ENCODE measurements at regions not wholly inside any gene's neighbourhood (a gene's known extent, or its start where the extent isn't known, plus 50 kb on each side); places are given as distances from the start of the nearest gene placed in this dataset.

DNA sequence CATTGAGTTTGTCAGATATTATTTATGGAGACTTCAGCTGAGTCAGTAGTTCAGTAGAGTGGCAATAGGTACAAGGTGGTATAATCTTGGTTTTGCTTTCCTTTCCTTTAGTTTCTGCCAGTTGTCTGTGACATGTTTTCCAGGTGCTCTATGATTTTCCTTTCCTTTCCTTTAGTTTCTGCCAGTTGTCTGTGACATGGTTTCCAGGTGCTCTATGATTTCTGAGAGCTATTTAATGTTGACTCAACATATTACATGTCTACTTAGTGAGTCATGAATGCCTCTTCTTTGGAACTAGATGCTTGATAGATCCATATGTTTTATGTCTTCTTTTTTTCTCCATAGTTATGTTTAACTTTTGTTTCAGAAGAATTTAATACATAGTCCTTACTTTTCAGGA, 186.4 kb upstream of the DEFB112 start:
- no peak for DNase-seq

DNA sequence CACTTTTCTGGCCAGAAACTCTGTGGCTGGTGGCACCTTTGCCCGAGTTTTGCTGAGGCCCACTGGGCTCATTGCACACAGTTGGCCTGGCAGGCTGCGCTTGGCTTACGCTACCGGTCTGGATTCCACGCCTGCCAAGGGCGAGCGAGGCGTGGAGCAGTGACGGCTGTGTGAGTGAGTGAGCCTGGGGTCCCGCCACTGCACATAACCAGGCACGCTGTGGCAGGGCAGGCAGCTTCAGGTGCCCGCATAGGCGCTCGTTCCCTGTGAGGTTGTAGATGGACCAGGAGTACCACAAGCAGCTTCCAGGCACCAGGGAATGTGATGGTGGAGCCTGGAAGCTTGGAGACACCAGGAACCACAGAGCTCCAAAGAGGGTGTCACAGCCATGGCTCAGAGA, 190.1 kb upstream of the DEFB112 start:
- no peak for DNase-seq

GRCh38 chr6:50240986-50241385, 191.3 kb upstream of the DEFB112 start:
- DNase-seq, result no peak

- DNase-seq, result no peak
These were observed 199.8 kb upstream of the DEFB112 start for GRCh38 chr6:50249493-50249892.

- DNase-seq, result no peak
These were observed 207.6 kb upstream of the DEFB112 start for GRCh38 chr6:50257322-50257721.

- DNase-seq, result no peak
These were observed 210.2 kb upstream of the DEFB112 start for GRCh38 chr6:50259903-50260302.

DNA sequence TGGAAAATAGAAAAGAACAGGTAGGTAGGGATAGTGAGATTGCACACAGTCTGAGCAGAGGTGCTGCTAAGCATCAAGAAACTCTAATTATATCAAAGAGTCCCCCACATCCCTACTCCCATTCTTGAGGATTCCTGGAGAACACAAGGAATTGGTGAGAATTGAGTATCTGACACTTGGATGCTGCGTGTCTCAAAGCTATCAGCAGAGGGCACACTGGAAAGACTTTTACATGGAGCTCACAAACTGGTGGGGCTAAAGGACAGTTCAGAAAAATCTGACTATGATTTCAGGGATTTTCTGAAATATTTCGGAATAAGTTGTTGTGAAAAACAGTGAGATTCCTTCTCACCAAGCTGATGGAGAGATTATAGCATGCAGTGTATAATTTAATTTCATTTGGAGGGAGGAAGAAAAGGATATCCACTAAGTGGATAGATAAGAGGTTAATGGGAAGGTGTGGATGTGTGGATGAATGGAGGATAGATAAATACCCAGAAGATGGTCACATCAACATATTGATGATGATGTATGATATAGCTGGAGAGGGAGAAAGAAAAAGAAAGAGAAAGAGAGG, 215.4 kb upstream of the DEFB112 start:
- DNase-seq, result peak in 1 of 2 donors; percentile 7

GRCh38 chr6:50270415-50270814, 220.7 kb upstream of the DEFB112 start:
- DNase-seq, result no peak

- no peak for DNase-seq
These were observed 221.5 kb upstream of the DEFB112 start for GRCh38 chr6:50271266-50271665.

GRCh38 chr6:50271817-50272216, 222.1 kb upstream of the DEFB112 start:
- DNase-seq, result no peak

GRCh38 chr6:50272611-50273010, 222.9 kb upstream of the DEFB112 start:
- DNase-seq, result no peak

DNA sequence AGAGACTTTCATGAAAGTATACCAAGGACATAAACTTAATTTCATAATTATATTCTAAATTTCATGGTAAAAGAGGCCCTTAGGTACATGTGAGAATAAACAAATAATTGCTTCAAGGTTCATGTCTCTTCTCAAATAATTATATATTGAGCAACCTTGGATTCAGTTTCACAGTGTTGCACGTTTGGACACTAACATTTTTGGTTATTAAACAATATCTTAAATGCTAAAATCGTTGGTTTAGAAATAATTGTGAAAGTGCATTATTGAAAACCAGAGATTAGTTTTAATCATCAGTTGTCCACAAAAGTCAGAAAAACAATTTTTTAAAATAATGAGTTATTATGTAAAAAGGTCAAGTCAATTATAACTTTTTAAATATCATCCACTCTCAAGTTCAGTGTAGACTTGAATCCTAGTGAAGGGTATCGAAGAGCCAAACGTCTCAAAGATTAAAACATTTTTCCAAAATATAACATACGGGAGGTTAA, 227.1 kb upstream of the DEFB112 start:
- no peak for DNase-seq

- DNase-seq, result no peak
These were observed 228.0 kb upstream of the DEFB112 start for GRCh38 chr6:50277774-50278173.

- no peak for DNase-seq
These were observed 228.9 kb upstream of the DEFB112 start for GRCh38 chr6:50278663-50279062.

DNA sequence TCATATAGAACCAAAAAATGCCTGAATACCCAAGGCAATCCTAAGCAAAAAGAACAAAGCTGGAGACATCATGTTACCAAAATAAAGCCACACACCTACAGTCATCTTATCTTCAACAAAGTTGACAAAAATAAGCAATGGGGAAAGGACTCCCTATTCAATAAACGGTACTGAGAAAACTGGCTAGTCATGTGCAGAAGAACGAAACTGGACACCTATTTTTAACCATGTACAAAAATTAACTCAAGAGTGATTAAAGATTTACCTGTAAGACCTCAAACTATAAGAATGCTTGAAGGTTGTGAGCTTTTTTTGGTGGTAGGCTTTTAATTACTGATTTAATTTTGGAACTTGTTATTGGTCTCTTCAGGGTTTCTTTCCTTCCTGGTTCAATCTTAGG, 236.0 kb upstream of the DEFB112 start:
- no peak for DNase-seq

DNA sequence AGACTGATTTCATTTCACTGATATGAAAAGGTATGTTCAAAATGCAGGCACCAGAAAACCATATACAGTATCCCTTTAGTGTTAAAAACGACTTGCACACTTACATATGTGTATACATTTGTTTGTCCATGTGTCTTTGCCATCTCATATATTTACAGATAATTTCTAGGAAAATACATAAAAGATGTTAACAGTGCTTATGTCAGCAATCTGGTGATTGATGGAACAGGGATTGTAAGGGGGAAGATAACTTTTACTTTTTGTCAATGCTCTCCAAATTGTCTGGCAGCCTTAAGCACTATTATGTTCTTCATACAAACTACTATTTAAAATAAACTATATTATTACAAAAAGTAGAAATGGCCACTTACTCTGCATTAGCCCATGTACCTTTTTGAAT, 238.5 kb upstream of the DEFB112 start:
- no peak for DNase-seq

GRCh38 chr6:50288881-50289280, 239.2 kb upstream of the DEFB112 start:
- DNase-seq, result no peak

DNA sequence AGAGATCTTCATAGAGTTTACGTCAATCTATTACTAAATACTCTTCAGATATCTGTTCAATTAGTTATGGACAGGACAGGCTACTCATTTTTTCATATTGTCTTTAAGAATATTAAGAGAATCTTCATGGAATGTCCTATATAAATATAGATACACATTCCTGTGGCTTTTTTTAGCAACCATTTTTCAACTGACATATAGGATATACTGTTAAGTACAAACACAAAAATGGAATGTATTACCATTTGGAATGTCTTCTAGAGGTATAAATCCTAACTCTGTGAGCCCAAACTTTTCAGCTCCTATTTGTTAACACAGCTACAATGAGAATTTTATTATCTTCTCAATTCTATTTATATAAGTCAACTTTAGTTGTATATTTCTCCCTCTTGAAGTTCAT, 239.6 kb upstream of the DEFB112 start:
- DNase-seq, result no peak

GRCh38 chr6:50301307-50301706, 251.6 kb upstream of the DEFB112 start:
- no peak for DNase-seq

DNA sequence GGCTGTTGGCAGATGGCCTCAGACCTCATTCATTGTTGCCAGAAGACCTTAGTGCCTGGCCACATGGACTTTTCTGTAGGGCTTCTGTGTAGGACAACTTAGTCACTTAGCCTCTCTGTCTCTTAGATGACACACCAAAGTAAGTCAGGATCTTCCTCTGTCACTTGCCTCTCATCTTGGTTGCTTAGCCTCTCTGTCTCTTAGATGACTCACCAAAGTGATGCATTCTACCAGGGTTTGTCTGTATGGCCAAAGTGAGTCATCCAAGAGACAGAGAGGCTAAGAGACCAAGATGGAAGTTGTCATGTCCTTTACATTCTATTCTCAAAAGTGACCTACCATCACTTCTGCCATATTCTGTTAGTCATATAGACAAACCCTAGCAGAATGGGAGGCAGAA, 255.9 kb upstream of the DEFB112 start:
- DNase-seq, result no peak

- no peak for DNase-seq
These were observed 268.8 kb upstream of the DEFB112 start for GRCh38 chr6:50318536-50318935.

- DNase-seq, result no peak
These were observed 280.6 kb upstream of the DEFB112 start for GRCh38 chr6:50330347-50330746.

DNA sequence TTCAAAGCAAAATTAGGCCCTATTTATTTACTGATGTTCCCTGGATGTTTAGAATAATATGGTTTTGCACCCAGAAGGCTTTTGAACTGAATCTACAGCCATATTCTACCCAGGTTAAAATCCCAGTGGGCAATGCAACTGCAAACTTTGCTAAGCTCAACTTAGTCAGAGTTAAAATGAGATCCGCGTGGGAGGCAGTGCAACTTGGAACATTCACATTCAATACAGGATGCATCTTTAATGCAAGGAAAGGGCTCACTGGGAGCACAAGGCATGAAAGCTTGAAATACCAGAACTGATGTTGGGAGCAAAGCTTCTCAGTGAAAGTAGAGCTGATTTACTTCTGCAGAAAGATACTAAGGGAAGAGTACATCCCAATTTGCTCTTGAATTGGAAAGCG, 281.2 kb upstream of the DEFB112 start:
- DNase-seq, result no peak

DNA sequence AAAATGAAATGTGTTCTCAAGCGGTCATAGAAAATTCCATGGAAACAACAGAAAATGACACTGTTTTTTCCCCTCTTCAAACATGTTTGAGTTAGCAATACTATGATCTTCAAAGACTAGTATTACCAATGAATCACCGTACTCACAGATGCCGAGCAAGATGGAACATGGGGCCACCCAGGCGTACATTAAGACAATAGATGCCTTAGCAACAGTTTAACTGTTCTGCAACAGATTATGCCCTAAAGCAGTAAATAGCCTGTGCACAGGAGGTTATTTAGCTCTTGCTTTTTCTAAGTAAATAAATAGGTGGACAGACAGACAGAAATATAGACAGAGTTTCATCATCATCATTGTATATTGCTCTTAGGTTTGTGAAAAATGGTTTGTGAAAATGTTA, 284.0 kb upstream of the DEFB112 start:
- DNase-seq, result no peak

DNA sequence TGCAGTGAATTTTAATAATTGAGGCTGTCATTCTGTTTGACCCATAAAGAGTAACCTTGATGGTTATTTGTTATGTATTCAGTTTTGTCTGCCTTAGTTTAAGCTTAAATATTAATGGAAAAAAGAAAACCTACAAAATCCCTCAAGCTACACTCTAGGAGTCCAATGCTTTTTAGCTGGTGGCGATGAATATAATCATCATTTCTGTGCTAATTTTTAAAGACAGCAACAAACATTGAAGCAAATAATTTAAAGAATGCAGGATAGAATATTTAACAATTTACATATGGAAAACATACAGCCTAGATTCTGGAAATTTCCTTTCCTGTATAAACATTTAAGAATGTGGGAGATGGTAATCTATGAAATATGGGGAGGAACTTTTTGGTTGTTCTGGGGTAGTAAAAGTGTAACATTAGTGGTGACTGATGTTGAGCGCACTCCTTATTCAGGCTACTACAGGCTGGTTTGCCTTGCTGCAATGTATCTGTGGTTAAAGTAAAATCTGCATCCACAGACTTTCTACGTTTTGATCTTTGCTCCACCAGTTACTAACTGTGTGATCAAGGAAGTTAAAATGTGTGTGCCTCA, 287.9 kb upstream of the DEFB112 start:
- no peak for DNase-seq
